Testis (tissue), 2 donors: ENCODE measurements at regions not wholly inside any gene's neighbourhood (a gene's known extent, or its start where the extent isn't known, plus 50 kb on each side); places are given as distances from the start of the nearest gene placed in this dataset.

Source experiments
- DNase-seq: peaks from one replicate; pipeline ENCODE4 v3.0.0-alpha.2; 2019
- H3K27ac ChIP-seq, 2 donors: fragments of 200-600 bp; sonication (generic); one replicate each; pipeline ENCODE4 v1.5.1; 2019
- H3K27me3 ChIP-seq: fragments of 200-600 bp; sonication (generic); one replicate; pipeline ENCODE4 v1.5.1; 2019
- H3K36me3 ChIP-seq: fragments of 200-600 bp; sonication (generic); one replicate; pipeline ENCODE4 v1.5.1; 2017; ENCODE audit warnings: low read depth; ENCODE audit errors: missing control alignments
- H3K4me1 ChIP-seq: fragments of 200-600 bp; sonication (generic); one replicate; pipeline ENCODE4 v1.5.1; 2019
- H3K4me3 ChIP-seq, 2 donors: fragments of 200-600 bp; sonication (generic); one replicate each; pipeline ENCODE4 v1.5.1; 2017 to 2019
- H3K9me3 ChIP-seq: fragments of 200-600 bp; sonication (generic); one replicate; pipeline ENCODE4 v1.5.1; 2017
- POLR2A ChIP-seq: fragments of 450-650 bp; IDR thresholded peaks from one replicate; pipeline ENCODE4 v1.6.1; 2017; ENCODE audit warnings: antibody characterized with exemption, mild to moderate bottlenecking, moderate library complexity
- WGBS, 2 donors: methylation state at CpG; one replicate each; pipeline ENCODE4 v1.1.5; 2018; 5-methylcytosine and 5-hydroxymethylcytosine counted together
- intact Hi-C: fragments of 100-400 bp; cut with DNase I; formaldehyde crosslinking; loops from one replicate; pipeline ENCODE4 v1.15.1; 2023; ENCODE audit warnings: low total_unique reads
- TF ChIP-seq, protein P1 (sequence below), 3 experiments: fragments of 450-650 bp in 2 of 3; fragments of 200-600 bp in 1 of 3; sonication (generic) in 1 of 3; IDR thresholded peaks; one replicate each; pipeline ENCODE4 v1.5.1; 2016 to 2019; ENCODE audit warnings: antibody characterized with exemption in 3 of 3, mild to moderate bottlenecking in 2 of 3, moderate library complexity in 1 of 3

DNA sequence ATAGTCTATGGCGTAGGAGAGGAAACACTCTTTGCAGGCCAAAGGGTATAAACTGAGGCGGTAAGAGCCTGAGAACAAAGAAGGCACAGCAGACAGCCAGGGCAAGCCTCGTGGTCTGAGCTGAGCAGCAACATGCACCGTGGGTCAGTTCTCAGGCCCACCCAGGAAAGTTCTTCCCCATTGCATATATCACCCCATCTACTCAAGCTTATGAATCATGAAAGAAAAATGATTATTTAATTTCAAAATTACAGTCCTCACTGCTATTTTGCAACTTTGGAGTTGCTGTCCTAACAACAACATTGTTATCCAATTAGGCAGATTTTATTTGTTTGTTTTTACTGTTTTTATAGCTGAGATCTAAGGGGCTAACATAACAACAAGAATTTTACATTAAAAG, 54.7 kb upstream of the RIOK3 start:
- Histone ChIP-seq H3K4me1 (peaks cover 3% of the 10 kb centered on the region), H3K4me3 (no peak overlapping the region), H3K27ac (no peak overlapping the region), H3K9me3 (no peaks in the 10 kb centered on the region), H3K36me3 (no peaks in the 10 kb centered on the region), H3K27me3 (no peaks in the 10 kb centered on the region)
- intact Hi-C loops = no loop called here
- no peak for DNase-seq
- TF ChIP-seq POLR2A = no peak
- TF ChIP-seq, protein P1, sequence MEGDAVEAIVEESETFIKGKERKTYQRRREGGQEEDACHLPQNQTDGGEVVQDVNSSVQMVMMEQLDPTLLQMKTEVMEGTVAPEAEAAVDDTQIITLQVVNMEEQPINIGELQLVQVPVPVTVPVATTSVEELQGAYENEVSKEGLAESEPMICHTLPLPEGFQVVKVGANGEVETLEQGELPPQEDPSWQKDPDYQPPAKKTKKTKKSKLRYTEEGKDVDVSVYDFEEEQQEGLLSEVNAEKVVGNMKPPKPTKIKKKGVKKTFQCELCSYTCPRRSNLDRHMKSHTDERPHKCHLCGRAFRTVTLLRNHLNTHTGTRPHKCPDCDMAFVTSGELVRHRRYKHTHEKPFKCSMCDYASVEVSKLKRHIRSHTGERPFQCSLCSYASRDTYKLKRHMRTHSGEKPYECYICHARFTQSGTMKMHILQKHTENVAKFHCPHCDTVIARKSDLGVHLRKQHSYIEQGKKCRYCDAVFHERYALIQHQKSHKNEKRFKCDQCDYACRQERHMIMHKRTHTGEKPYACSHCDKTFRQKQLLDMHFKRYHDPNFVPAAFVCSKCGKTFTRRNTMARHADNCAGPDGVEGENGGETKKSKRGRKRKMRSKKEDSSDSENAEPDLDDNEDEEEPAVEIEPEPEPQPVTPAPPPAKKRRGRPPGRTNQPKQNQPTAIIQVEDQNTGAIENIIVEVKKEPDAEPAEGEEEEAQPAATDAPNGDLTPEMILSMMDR (IDR thresholded peaks at IDR 0.05) = no peak
- WGBS, 2 donors = 71 to 80% methylated on average over 4 of the region's 4 CpGs

DNA sequence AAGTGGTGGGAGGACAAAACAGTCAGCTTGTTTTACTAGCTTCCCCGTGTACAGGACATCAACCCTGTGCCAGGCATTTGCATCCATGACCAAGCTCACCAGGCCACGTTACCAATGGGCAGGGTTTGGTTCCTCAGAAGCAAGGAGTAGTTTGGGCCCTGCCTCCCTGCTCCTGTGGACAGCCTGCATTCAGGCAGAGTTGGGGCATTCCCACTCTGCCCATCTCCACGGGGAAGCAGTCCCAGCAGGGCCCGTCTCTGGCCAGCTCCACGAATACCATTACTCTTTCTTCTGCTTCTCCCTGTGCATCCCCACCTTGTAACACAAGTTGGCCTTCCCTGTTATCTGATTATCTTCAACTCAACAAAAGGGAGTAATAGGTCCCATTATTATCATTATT, 54.0 kb upstream of the RIOK3 start:
- WGBS, 2 donors = 79 to 86% methylated on average over 5 of the region's 5 CpGs
- intact Hi-C loops = no loop called here

DNA sequence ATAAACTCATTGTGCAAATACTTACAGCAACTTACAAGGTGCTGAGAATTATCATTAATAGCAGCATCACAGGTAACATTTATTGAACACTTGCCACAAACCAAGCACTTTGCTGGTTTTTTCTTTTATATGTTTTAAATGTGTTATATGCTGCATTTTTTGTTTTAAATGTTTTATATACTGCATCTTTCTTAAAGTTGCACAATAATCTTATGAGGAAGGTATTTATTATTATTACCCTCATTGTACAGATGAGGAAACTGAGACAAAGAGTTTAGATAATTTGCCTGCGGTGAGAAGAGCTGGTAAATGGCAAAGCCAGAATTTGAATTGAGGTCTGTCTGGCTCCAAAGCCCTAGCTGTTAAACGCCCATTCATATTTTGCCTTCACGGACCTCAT, 52.2 kb upstream of the RIOK3 start:
- intact Hi-C loops = loop anchor here (10.0 kb wide), 1 partner anchor 266 kb away; the partner anchor contains the start of gene CABLES1
- Histone ChIP-seq H3K4me1 (peaks cover 3% of the 10 kb centered on the region), H3K4me3 (no peak overlapping the region), H3K27me3 (no peaks in the 10 kb centered on the region), H3K36me3 (no peaks in the 10 kb centered on the region), H3K27ac (no peak overlapping the region), H3K9me3 (no peaks in the 10 kb centered on the region)
- TF ChIP-seq POLR2A = no peak
- TF ChIP-seq, protein P1 (IDR thresholded peaks at IDR 0.05) = no peak
- DNase-seq = no peak
- WGBS, 2 donors = 64 to 76% methylated on average over 3 of the region's 3 CpGs

More for the DNA sequence above, 54.0 kb upstream of the RIOK3 start:
- Histone ChIP-seq H3K27ac (no peak overlapping the region), H3K27me3 (no peaks in the 10 kb centered on the region), H3K4me1 (peaks cover 3% of the 10 kb centered on the region), H3K9me3 (no peaks in the 10 kb centered on the region), H3K4me3 (no peak overlapping the region), H3K36me3 (no peaks in the 10 kb centered on the region)
- no peak for TF ChIP-seq POLR2A
- TF ChIP-seq, protein P1 (IDR thresholded peaks at IDR 0.05) = no peak
- DNase-seq = no peak

DNA sequence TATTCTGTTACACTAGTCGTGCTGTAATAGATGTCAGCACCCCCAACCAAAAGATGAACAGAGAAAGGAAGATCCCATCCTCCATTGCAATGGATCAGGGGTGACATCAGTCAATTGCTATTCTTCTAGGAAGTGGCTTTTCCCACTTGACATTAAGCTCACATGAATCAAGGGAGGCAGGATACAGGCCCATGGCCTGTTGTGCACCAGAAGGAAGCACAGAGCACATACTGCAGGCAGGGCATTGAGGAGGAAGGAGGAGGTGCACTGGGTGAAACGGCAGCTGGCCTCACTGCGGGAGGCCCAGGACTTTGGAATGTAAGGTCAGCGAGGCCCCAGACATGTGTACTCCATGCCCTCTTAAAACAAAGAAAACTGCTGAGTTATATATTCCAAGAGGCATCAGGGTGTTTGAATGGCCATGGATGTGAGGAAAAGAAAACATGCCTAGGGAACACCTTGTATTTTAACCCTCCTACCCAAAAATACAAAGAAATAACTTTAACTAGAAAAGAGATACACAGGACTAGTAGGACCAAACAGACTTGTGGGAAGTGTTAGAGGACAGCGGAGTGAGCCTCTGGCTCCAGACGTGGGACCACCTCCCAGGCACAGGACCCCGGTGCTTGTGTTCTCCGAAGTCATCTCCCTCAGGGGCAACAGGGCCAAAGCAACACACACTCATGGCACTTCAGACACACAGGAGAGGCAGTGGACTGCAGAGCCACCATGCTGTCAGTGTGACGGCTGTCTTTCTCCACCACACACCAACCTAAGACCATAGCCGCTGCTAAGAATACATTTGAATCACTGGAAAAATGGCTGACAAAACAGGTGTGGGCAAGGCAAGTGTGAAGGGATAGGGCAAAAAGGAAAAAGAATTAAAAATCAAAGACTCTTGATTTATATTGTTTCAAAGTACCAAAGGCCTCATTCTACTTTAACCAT, 51.4 kb upstream of the RIOK3 start:
- peak; percentile 25 for DNase-seq
- Histone ChIP-seq H3K4me1 (peaks cover 3% of the 10 kb centered on the region), H3K27ac (peak overlapping the region in 1 of 2 donors; percentile 6), H3K36me3 (no peaks in the 10 kb centered on the region), H3K27me3 (no peaks in the 10 kb centered on the region), H3K9me3 (no peaks in the 10 kb centered on the region), H3K4me3 (no peak overlapping the region)
- intact Hi-C loops = loop anchor here (10.0 kb wide), 1 partner anchor 267 kb away; the partner anchor contains the start of gene CABLES1
- WGBS, 2 donors = 58 to 61% methylated on average over 10 of the region's 10 CpGs
- no peak for TF ChIP-seq POLR2A
- TF ChIP-seq, protein P1 (IDR thresholded peaks at IDR 0.05) = no peak
